ENCODE measurements at regions not wholly inside any gene's neighbourhood (a gene's known extent, or its start where the extent isn't known, plus 50 kb on each side); places are given as distances from the start of the nearest gene placed in this dataset.
"Not testable (repeated sequence)": the region's sequence is repeated elsewhere in the genome, so short reads cannot be mapped to it uniquely, and the experiment has no call there.

GRCh38 chr17:46417261-46417660 is 55.7 kb upstream of the ARL17B start:
- not testable (repeated sequence) for TF ChIP-seq CTCF, POLR2A (IDR thresholded peaks at IDR 0.05)

Data from heart left ventricle (tissue), 13 donors.